ENCODE measurements at regions not wholly inside any gene's neighbourhood (a gene's known extent, or its start where the extent isn't known, plus 50 kb on each side); places are given as distances from the start of the nearest gene placed in this dataset.

DNA sequence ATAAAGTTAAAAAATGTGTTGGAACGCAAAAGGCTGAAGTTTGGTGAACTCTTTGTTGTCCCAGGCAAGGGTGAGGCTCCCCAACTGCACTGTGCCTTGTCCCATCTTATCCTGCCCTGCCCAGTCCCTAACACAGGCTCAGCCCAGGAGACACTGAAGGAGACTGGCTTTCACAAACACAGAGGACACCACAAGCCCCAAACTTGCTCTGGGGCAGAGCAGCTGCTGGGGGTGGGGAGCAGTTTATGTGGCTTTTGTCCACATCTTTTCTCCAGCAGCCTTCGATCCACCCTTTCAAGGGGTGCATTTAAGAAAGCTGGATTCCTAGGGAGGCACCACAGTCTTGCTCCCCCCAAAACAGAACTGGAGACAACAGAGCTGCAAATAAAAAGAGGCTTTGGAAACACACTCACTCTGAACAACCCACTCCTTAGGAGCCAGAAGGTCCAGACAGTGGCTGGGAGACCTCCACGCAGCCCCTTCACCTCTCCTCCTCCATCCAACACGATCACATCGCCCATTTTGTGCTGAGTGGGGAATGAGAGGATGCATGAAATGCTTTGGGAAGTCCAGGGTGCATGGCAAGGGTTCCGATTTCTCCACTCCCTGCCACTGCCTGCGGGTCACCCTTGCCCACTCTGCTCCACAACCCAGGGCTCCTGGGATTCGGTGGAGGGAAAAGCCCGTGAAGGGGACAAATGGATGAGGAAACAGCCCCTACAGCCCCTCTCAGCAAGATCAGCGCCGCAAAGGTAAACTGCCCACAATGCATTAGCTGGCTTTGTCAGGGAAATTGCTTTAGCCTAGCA, 260.5 kb upstream of the TLE3 start:
- H3K27me3 Mint-ChIP-seq (ENCODE audit: low read depth), result peaks cover 4% of the 10 kb centered on the region; the same call in 1 of the 2 replicates
- no peak overlapping the region for H3K9ac ChIP-seq (ENCODE audit: extremely low read depth, insufficient read length, low read length)
- no peak overlapping the region for H2BK20ac ChIP-seq (ENCODE audit: low read depth, low read length, poor library complexity, severe bottlenecking)
- no peak overlapping the region for H3K18ac ChIP-seq (ENCODE audit: insufficient read length, low read depth, low read length)
- peak overlapping the region in 1 of 3 experiments; percentile 43; a peak in 1 of 7 replicates for H3K27ac Mint-ChIP-seq
- H3K23ac ChIP-seq (ENCODE audit: insufficient read length, low read depth, low read length), result no peak overlapping the region
- H3K9me3 Mint-ChIP-seq, result no peaks in the 10 kb centered on the region
- no peak overlapping the region for H2BK15ac ChIP-seq (ENCODE audit: low read depth, low read length)
- no peaks in the 10 kb centered on the region for H3K23me2 ChIP-seq (ENCODE audit: insufficient read length, low read depth, low read length, poor library complexity, severe bottlenecking)
- no peak overlapping the region for H3K14ac ChIP-seq (ENCODE audit: insufficient read depth, low read length)
- H2BK12ac ChIP-seq (ENCODE audit: insufficient read length, low read depth, low read length), result no peak overlapping the region
- no peak overlapping the region for H4K5ac ChIP-seq (ENCODE audit: insufficient read length, low read depth, low read length)
- H2AK5ac ChIP-seq (ENCODE audit: insufficient read length, low read length), result no peak overlapping the region
- TF ChIP-seq, protein P1, sequence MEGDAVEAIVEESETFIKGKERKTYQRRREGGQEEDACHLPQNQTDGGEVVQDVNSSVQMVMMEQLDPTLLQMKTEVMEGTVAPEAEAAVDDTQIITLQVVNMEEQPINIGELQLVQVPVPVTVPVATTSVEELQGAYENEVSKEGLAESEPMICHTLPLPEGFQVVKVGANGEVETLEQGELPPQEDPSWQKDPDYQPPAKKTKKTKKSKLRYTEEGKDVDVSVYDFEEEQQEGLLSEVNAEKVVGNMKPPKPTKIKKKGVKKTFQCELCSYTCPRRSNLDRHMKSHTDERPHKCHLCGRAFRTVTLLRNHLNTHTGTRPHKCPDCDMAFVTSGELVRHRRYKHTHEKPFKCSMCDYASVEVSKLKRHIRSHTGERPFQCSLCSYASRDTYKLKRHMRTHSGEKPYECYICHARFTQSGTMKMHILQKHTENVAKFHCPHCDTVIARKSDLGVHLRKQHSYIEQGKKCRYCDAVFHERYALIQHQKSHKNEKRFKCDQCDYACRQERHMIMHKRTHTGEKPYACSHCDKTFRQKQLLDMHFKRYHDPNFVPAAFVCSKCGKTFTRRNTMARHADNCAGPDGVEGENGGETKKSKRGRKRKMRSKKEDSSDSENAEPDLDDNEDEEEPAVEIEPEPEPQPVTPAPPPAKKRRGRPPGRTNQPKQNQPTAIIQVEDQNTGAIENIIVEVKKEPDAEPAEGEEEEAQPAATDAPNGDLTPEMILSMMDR (conservative IDR thresholded peaks at IDR 0.05), result no peak
- H3K36me3 Mint-ChIP-seq (ENCODE audit: insufficient read depth in 1 of 3, low read depth in 3 of 3), result no peaks in the 10 kb centered on the region; a peak in 1 of 7 replicates
- DNase-seq, result no peak
- no peak overlapping the region for H3K27ac ChIP-seq (ENCODE audit: insufficient read length, low read depth, low read length)
- H2AFZ ChIP-seq (ENCODE audit: low read length), result no peak overlapping the region
- no peak overlapping the region for H3K4me3 Mint-ChIP-seq
- H3K4ac ChIP-seq (ENCODE audit: low read depth, low read length), result no peak overlapping the region
- no peak overlapping the region for H4K8ac ChIP-seq (replicated peaks; ENCODE audit: insufficient read length, low read depth, low read length)
- H2BK5ac ChIP-seq (ENCODE audit: insufficient read length, low read length), result no peak overlapping the region
- no CpG with 5 or more reads among the region's 11 CpGs for WGBS (ENCODE audit: extremely low coverage, insufficient read length, low lambda C conversion rate)
- no peaks in the 10 kb centered on the region for H3K4me1 ChIP-seq (ENCODE audit: insufficient read depth, low read length)
- no peak overlapping the region for H3K4me2 ChIP-seq (ENCODE audit: insufficient read depth, insufficient read length, low read length)
- H3K79me2 ChIP-seq (ENCODE audit: insufficient read depth, low read length), result no peaks in the 10 kb centered on the region
- no peak overlapping the region for H3K56ac ChIP-seq (ENCODE audit: insufficient read length, low read depth, low read length)
- H3K27me3 ChIP-seq (ENCODE audit: insufficient read depth, low read length), result no peaks in the 10 kb centered on the region
- no peaks in the 10 kb centered on the region for H3K9me3 ChIP-seq (ENCODE audit: control insufficient read depth, low read depth, low read length)
- no peak overlapping the region for H4K91ac ChIP-seq (ENCODE audit: insufficient read length, low read depth, low read length)
- no peaks in the 10 kb centered on the region for H3K79me1 ChIP-seq (ENCODE audit: insufficient read depth, low read depth, low read length, poor library complexity, severe bottlenecking)
- no peak overlapping the region for H3T11ph ChIP-seq (ENCODE audit: low read length)
- peaks cover 15 to 22% of the 10 kb centered on the region in 2 experiments for H3K4me1 Mint-ChIP-seq
- H4K20me1 ChIP-seq (ENCODE audit: control insufficient read depth, insufficient read depth, insufficient read length), result no peaks in the 10 kb centered on the region
- no peak overlapping the region for H2BK120ac ChIP-seq (ENCODE audit: low read depth, low read length, poor library complexity, severe bottlenecking)
